NCI-H2196 (cell line): ENCODE measurements at regions not wholly inside any gene's neighbourhood (a gene's known extent, or its start where the extent isn't known, plus 50 kb on each side); places are given as distances from the start of the nearest gene placed in this dataset.

Experiments
- DNase-seq: peaks from one replicate; lab custom pipeline; 2025; ENCODE audit not compliant: unreplicated experiment; lab: John Stamatoyannopoulos, UW

DNA sequence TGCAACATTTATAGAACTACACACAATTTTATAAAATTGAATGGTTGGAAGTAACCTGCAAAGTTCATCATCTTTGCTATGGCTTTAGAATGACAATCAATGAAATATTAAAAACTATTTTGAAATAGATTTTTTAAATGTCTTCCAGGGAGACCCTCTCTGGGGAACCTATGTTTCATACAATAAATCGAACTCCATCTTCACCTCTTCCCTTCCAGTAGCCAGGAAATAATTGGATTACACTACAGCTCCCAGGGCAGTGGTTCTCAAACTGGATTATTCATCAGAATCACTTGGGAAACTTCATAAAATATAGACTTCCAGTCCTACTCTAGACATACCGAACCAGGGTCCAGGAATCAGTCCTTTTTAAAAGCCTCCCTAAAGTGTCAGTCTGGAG is 328.4 kb downstream of the DUSP6 start:
- no peak for DNase-seq

GRCh38 chr12:89020689-89021088 is 331.6 kb downstream of the DUSP6 start:
- no peak for DNase-seq

GRCh38 chr12:89020121-89020480 is 332.2 kb downstream of the DUSP6 start:
- DNase-seq: no peak

DNA sequence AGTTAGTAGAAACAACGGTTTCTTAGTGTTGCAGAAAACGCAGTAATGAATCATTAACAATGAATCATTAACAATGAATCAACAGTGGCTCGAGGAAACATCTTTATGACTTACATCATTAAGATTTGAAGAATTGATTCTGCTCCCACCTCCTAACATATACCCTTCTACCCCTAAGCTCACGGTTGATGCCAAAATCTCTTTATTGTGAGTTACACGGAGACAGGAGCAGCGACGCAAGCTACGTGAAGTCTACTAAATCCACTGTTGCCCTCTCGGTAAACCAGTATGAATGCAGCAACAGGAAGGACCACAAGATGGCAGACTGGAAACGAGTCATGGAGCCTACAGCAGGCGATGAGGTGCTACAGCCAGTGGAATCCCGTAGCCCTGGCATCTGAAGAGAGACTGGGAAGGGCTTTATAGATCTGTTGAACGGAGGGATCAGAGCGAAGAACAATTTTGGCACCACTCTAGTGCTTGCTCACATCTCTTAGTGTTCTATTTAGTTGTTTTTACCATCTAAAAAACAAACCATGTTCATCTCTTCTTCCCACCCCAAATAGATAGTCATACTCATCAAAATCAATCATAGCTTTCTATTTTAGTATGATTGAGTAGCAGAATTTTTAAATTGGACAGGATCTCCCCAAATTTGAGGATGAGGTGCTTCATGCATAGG is 332.7 kb downstream of the DUSP6 start:
- peak; percentile 86 for DNase-seq

DNA sequence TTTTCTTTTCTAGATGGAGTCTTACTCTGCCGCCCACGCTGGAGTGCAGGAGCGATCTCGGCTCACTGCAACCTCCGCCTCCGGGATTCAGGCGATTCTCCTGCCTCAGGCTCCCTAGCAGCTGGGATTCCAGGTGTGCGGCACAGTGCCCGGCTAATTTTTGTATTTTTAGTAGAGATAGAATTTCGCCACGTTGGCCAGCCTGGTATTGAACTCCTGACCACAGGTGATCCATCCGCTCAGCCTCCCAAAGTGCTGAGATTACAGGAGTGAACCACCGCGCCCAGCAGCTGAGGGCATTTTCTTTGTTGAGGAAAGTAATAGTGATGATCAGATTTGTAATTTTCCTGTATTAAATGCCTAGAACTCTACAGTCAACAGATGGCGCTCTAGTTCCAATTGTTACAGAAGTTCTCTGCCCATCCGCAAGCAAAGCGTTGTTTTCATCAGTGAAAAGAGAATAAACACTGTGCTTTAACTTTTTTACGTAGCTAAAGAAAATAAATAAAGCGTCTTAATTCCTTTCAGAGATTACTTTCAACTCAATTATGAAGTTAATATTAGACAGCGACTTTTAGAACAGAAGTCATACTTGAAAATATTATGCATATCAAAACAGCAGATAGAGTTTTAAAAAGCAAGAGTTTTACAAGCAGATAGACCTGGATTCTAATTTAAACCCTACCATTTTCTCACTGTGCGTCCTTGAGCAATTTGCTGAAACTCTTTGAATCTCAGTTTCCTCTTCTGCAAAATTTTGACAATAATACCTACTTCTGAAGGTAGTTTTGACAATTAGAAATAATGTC is 335.1 kb downstream of the DUSP6 start:
- DNase-seq: peak; percentile 86

DNA sequence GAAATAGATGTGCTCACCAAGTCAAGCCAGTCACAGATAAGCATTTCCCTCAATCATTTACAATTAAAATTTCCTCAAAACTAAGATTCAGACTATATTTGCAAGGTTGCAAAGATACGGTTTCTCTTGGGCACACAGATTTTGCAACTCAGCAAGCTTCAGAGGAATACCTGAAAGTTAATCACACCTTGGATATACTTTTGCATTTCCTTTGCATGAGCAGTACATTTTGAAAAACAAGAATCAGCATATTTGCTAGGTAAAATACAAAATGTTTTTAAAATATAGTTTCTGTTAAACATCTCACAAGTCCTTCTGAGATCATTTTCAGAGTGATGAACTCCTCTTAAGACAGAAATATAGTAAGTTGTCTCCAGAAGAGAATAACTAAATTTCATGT is 336.9 kb downstream of the DUSP6 start:
- DNase-seq: no peak

- no peak for DNase-seq
Measured at GRCh38 chr12:88998421-88998820, 353.9 kb downstream of the DUSP6 start.

DNA sequence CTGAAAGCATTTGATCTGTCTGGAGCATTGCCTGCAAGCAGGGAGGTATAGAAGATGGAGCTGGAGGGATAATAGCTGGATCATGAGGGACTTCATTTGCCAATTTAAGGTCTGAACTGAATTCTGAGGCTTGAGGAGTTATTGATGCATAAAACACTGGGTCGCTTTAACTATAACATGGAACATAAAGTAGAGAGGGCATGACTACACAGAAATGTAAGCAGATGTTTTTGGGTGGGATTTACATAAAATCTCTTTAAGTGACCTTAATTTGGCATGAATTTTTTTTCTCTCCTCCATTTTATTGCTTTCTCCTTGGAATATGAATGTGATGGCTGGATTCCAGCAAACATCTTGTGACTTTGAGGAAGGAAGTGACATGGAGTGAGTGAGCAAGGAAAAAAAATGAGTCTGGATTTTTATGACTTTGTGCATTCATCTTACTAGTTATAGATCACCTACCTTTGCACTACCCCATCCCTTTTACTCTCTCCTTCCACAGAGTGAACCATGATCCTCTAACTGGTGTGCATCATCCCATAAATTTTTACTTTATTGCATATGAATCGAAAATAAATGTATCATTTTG is 356.0 kb downstream of the DUSP6 start:
- no peak for DNase-seq

- no peak for DNase-seq
Measured at GRCh38 chr12:88994971-88995370, 357.3 kb downstream of the DUSP6 start.

DNA sequence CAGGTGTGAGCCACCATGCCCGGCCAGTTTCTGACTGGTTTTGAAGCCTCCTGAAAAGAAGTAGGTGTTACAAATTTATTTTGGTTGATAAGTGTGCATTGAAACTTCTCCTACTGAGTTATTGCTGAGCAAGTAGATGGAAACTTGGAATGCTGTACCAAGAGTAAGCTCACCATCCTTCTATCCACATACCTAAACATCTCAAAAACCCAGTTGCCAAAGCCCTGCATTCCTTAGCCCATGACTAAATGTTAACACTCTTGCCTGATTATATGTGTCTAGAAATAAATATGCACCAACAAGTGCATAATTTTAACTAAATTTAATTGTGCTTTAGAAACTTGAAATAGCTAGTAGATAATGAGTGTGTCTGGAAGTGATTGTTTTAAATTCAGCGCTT is 357.8 kb downstream of the DUSP6 start:
- no peak for DNase-seq

- DNase-seq: peak; percentile 64
Measured at GRCh38 chr12:88993651-88994050, 358.6 kb downstream of the DUSP6 start.

DNA sequence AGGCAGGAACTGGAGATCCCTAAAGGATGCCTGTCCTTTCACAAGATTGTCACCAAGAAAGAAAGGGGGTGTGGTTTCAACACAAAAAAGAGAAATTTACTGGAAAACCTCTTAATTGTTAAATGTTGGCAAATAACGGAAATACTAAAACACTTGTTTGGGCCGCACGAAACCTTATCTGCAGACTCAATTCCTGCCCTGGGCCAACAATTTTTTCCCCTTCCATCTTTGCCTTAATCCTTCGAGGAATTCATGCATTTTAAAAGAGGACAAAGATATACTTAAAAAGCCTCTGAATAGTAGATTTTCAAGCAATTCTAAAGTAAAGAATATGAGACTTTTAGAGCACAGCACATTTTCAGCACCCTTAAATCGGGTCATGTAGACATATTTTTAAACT is 366.2 kb downstream of the DUSP6 start:
- no peak for DNase-seq

DNA sequence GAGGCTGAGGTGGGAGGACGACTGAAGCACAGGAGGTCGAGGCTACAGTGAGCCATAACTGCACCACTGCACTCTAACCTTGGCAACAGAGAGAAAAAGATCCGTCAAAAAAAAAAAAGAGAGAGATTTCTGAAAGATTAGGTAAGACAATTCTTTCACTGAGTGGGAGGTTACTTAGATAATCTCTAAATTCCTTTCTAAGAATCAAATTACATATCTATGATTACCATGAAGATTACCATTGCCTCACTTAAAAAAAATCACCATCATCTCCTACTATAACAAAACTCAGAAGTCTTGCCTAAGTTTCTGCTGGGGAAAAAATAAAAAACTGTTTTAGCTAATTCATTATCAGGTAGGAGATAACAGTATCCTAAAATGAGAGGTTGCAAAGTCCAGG is 366.7 kb downstream of the DUSP6 start:
- DNase-seq: no peak

GRCh38 chr12:88985011-88985410 is 367.3 kb downstream of the DUSP6 start:
- no peak for DNase-seq

DNA sequence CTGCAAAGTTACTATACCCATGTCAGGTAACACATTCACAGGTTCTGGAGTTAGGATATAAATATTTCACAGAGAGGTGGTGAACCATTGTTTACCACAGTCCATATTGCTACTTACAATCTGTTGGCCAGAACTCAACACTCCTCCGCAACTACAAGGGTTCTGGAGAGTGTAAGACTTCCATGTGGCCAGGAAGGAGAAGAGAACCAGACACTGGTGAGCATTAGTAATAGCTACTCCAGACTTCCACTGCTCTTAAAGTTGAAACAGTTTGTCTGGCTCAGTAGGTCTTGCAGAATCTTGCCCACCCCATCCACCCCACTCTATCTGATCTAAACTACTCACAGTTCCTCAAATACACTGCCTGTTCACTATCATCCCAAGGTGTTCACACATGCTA is 369.6 kb downstream of the DUSP6 start:
- no peak for DNase-seq

- no peak for DNase-seq
Measured at GRCh38 chr12:88977115-88977514, 375.2 kb downstream of the DUSP6 start.

DNA sequence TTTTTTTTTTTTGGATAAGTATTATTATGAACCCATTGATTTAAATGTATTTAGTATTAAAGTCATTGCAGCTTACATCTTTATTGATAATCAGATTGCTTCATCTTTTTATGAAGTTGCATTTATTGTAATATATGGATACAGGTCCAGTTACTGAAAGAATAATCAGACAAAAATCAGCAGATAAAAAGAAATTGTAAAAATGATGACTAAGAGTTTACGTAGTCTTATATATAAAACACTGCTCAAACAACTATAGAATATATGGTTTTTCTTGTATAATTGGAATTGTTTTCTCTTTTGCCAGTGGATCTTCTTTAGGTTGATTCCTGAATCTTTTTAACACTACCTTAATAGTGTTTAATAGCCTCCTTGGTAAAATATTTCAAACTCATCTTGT is 378.3 kb downstream of the DUSP6 start:
- DNase-seq: no peak

- DNase-seq: no peak
Measured at GRCh38 chr12:88970740-88971139, 381.6 kb downstream of the DUSP6 start.

- no peak for DNase-seq
Measured at GRCh38 chr12:88969127-88969526, 383.2 kb downstream of the DUSP6 start.

DNA sequence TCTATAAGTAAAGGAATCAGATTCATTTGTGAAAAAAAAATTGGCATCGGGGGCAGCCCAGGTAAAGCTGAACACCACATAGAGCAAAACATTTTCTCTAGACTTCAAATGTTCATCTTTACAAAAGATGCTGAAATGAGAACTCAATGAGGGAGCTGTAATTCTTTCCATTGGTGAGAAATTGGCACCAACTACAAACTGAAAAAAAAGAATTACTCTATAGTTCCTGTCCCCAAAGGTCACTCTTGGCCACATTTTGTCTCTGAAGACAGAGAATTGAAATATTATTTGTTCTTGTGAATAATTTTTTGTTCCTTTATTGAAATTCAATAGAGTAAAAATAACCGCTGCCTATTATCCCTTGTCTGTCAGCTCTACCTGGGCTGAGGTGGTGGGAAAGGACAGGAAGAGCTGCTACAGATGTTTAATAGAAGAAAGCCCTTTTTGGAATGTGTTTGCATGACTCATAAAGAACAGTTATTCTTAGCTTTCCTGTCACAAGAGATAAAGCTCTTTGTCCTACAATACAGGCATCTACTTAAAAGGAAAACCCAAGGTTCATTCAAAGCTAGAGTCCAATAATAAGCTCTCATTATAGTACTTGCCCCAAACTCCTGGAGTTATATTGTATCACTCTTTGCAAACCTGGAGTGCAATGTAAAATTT is 380.1 kb upstream of the KITLG start:
- DNase-seq: peak; percentile 11

DNA sequence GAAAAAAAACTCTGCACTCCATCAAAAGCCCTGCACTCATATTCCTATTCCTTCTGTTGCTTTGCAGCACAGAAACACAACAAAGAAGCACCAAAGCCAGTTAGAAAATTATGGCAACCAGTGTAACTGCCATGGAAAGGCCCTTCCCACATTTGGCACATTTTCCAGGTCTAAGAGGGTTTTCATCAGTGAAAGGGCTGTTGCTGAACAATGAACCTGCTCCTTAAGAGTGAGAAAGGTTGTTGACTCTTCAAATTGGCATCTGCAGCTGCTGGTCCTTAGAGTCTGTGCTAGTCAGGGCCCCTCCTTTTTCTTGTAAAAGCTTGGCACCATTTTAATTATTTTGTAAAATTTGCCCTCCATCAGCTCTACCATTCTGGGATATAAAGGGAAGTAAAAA is 378.7 kb upstream of the KITLG start:
- peak; percentile 93 for DNase-seq

DNA sequence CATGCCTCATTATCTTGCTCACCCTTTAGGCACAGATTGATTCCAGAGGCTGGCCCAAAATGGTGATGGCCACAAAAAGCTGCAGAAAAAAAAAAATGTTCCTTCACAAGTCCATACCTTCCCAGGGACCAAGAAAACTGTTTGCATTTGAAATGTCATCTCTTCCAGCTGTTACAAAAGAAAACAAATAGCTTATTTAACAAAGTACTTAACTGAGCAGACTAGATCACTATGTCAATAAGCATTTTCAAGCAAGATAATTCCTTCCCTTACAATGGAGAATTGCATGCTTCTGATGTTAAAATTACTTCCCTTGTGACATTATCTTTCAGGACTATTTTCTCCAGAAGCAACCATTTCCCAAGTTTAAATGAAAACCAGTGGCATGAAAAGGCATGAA is 377.9 kb upstream of the KITLG start:
- peak; percentile 47 for DNase-seq
